GM23248 (cell line): ENCODE measurements at regions not wholly inside any gene's neighbourhood (a gene's known extent, or its start where the extent isn't known, plus 50 kb on each side); places are given as distances from the start of the nearest gene placed in this dataset.

Experiments used
- EZH2 ChIP-seq: fragments of 200-600 bp; sonication (generic); IDR thresholded peaks from 2 replicates; pipeline ENCODE4 v1.6.1; 2018; ENCODE audit warnings: antibody characterized with exemption, mild to moderate bottlenecking; ENCODE audit not compliant: insufficient read depth, poor library complexity, severe bottlenecking
- EZH2phosphoT487 ChIP-seq: fragments of 200-600 bp; sonication (generic); IDR thresholded peaks from 2 replicates; pipeline ENCODE4 v1.6.1; 2018; ENCODE audit warnings: antibody characterized with exemption, moderate library complexity, mild to moderate bottlenecking, low read depth; ENCODE audit not compliant: insufficient read depth

GRCh38 chr11:43619863-43620505 is 60.6 kb upstream of the HSD17B12 start:
- TF ChIP-seq EZH2 (no peak), EZH2phosphoT487 (no peak)
